ENCODE measurements at regions not wholly inside any gene's neighbourhood (a gene's known extent, or its start where the extent isn't known, plus 50 kb on each side); places are given as distances from the start of the nearest gene placed in this dataset.

DNA sequence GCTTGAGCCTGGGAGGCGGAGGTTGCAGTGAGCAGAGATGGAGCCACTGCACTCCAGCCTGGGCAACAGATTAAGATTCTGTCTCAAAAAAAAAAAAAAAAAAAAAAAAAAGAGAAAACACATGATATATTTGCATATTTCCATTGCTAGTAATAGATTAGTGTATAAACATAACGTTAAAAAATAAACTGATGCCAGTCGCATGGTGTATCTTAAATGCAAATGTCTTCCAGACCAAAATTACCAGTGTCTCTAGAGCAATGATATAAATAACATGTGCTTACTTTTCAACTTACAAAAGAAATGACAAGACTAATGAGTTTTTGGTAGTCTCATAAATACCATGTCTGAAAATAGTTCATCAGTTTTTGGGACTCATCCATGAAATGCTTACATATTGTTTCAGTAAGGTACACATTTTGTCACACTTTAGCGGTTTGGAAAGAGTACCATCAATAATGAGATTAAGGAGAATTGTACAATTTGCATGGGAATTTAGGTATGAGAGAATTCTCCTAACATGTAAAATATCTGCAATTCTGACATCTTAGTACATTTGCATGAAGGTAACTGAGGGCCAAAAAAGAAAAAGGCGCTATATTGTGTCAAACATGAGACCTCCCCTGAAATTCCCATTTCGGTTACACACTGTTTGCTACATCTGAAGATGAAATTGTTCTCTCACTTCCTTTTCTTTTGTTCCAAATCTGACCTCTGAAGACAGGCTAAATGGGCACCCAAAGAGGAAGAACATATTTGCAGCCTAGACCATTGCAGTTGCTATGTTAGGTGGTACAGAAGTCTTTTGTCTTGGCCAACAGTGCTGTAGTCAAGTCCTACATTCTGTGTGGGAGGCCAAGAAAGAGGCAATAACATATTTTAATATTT lies 51.5 kb upstream of the PIP4K2A start:
- no peak overlapping the region for H3K27ac Mint-ChIP-seq
- H3K27me3 Mint-ChIP-seq = no peaks in the 10 kb centered on the region
- peaks cover 3% of the 10 kb centered on the region for H3K4me1 Mint-ChIP-seq
- no peaks in the 10 kb centered on the region for H3K36me3 Mint-ChIP-seq (ENCODE audit: low read depth)
- peaks cover 10% of the 10 kb centered on the region for H3K9me3 Mint-ChIP-seq
- no peak for ATAC-seq
- no peak for DNase-seq
- no peak overlapping the region for H3K4me3 Mint-ChIP-seq

DNA sequence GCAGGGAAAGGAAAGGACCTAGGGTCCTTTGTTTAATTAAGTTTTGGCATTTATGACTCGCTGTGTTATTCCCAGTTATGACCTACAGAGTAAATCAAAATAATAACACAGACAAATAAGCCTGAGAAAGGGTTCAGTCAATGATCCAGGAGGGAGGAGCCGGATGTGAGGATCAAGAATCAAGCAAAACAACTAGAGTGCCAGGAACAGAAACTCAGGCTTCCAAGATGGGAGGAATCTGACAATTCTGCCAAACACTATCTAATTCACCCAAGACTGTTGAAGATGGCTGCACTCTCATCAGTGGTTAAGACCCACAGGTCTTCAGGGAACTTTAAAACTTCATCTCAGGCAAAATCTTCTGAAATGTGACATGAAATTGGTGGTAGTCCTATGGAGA lies 50.3 kb upstream of the PIP4K2A start:
- ATAC-seq (no peak), DNase-seq (no peak)
- Mint-ChIP-seq H3K36me3 (ENCODE audit: low read depth) (no peaks in the 10 kb centered on the region), H3K27me3 (no peaks in the 10 kb centered on the region), H3K27ac (no peak overlapping the region), H3K4me3 (no peak overlapping the region), H3K4me1 (peaks cover 3% of the 10 kb centered on the region), H3K9me3 (peaks cover 4% of the 10 kb centered on the region)

Measured in activated naive CD8-positive, alpha-beta T cell treated with anti-CD3 and anti-CD28 coated beads, Interleukin-2, amount 50 U/mL, for 24 hours (primary cell).